ENCODE measurements at regions not wholly inside any gene's neighbourhood (a gene's known extent, or its start where the extent isn't known, plus 50 kb on each side); places are given as distances from the start of the nearest gene placed in this dataset.

- TF ChIP-seq FOXA1 (IDR thresholded peaks at IDR 0.05) (no peak), FOXM1 (IDR thresholded peaks at IDR 0.05; ENCODE audit: borderline replicate concordance) (no peak), HDGF (IDR thresholded peaks at IDR 0.05; ENCODE audit: borderline replicate concordance) (no peak), LEF1 (IDR thresholded peaks at IDR 0.05; ENCODE audit: borderline replicate concordance) (no peak), ELF4 (IDR thresholded peaks at IDR 0.05) (no peak), SP1 (IDR thresholded peaks at IDR 0.05) (no peak), FOXK2 (IDR thresholded peaks at IDR 0.05) (no peak), L3MBTL2 (conservative IDR thresholded peaks at IDR 0.05) (no peak), TARDBP (IDR thresholded peaks at IDR 0.05) (no peak), BHLHE40 (IDR thresholded peaks at IDR 0.05; ENCODE audit: borderline replicate concordance) (no peak), NFRKB (IDR thresholded peaks at IDR 0.05) (no peak), CTBP1 (IDR thresholded peaks at IDR 0.05; ENCODE audit: borderline replicate concordance) (no peak)
These were observed 522.5 kb downstream of the ETV1 start for GRCh38 chr7:13466874-13467547.

All from HEK293T (cell line).